Right lung (tissue), 2 donors: ENCODE measurements at regions not wholly inside any gene's neighbourhood (a gene's known extent, or its start where the extent isn't known, plus 50 kb on each side); places are given as distances from the start of the nearest gene placed in this dataset.

Source experiments
- DNase-seq, 2 donors: peaks; one replicate each; pipeline ENCODE4 v3.0.0-alpha.2; 2013

GRCh38 chr3:42037318-42037945 is 53.7 kb upstream of the TRAK1 start:
- no peak for DNase-seq

- peak in 1 of 2 donors; percentile 15 for DNase-seq
Observed at GRCh38 chr3:42036483-42036823, 54.7 kb upstream of the TRAK1 start.

- DNase-seq = no peak
Observed at GRCh38 chr3:42035816-42036482, 55.2 kb upstream of the TRAK1 start.

- DNase-seq = no peak
Observed at GRCh38 chr3:42035007-42035406, 56.1 kb upstream of the TRAK1 start.

- DNase-seq = no peak
Observed at GRCh38 chr3:42033741-42034140, 57.4 kb upstream of the TRAK1 start.

- peak; percentile 45 to 61 for DNase-seq
Observed at GRCh38 chr3:42032693-42033349, 58.3 kb upstream of the TRAK1 start.

GRCh38 chr3:42031808-42032480 is 59.2 kb upstream of the TRAK1 start:
- DNase-seq = peak in 1 of 2 donors; percentile 17

GRCh38 chr3:42028474-42028873 is 62.7 kb upstream of the TRAK1 start:
- DNase-seq = no peak

GRCh38 chr3:42027571-42027970 is 63.6 kb upstream of the TRAK1 start:
- no peak for DNase-seq

- peak; percentile 91 to 95 for DNase-seq
Observed at GRCh38 chr3:42025370-42026138, 63.7 kb upstream of the ULK4 start.

- DNase-seq = peak; percentile 21 to 29
Observed at GRCh38 chr3:42024591-42025351, 62.9 kb upstream of the ULK4 start.

GRCh38 chr3:42023380-42023779 is 61.5 kb upstream of the ULK4 start:
- no peak for DNase-seq

- DNase-seq = no peak
Observed at GRCh38 chr3:42022355-42022754, 60.5 kb upstream of the ULK4 start.

- no peak for DNase-seq
Observed at GRCh38 chr3:42020684-42021307, 58.9 kb upstream of the ULK4 start.

- no peak for DNase-seq
Observed at GRCh38 chr3:42019953-42020260, 58.0 kb upstream of the ULK4 start.

- DNase-seq = no peak
Observed at GRCh38 chr3:42019144-42019952, 57.4 kb upstream of the ULK4 start.

GRCh38 chr3:42014921-42015533 is 53.1 kb upstream of the ULK4 start:
- DNase-seq = peak in 1 of 2 donors; percentile 25

GRCh38 chr3:42014458-42014920 is 52.6 kb upstream of the ULK4 start:
- peak in 1 of 2 donors; percentile 24 for DNase-seq
